Mammary epithelial cell (primary cell): ENCODE measurements at regions not wholly inside any gene's neighbourhood (a gene's known extent, or its start where the extent isn't known, plus 50 kb on each side); places are given as distances from the start of the nearest gene placed in this dataset.

Experiments
- CTCF ChIP-seq, 2 donors: IDR thresholded peaks in 1 of 2; conservative IDR thresholded peaks in 1 of 2; 2 replicates each; pipeline ENCODE4 v1.5.1; 2011 to 2012; ENCODE audit warnings: inconsistent platforms in 2 of 2, low read length in 2 of 2, mild to moderate bottlenecking in 2 of 2, control low read depth in 1 of 2, low read depth in 1 of 2; ENCODE audit not compliant: insufficient read depth in 1 of 2; ENCODE audit errors: extremely low read depth in 1 of 2
- EZH2 ChIP-seq: IDR thresholded peaks from 2 replicates; pipeline ENCODE4 v1.6.1; 2012; ENCODE audit warnings: low read length, inconsistent platforms, borderline replicate concordance

- TF ChIP-seq EZH2 (no peak), CTCF (conservative IDR thresholded peaks at IDR 0.05 in 1 of 2, IDR thresholded peaks at IDR 0.05 in 1 of 2; ENCODE audit: extremely low read depth in 1 of 2, insufficient read depth in 1 of 2, low read depth in 1 of 2, low read length in 2 of 2) (no peak)
These were observed 142.6 kb upstream of the SFSWAP start for GRCh38 chr12:131568336-131568735.
